Stimulated activated CD4-positive, alpha-beta T cell treated with anti-CD3 and anti-CD28 coated beads, Interleukin-15, amount 100 ng/mL, for 48 hours (primary cell): ENCODE measurements at regions not wholly inside any gene's neighbourhood (a gene's known extent, or its start where the extent isn't known, plus 50 kb on each side); places are given as distances from the start of the nearest gene placed in this dataset.

Experiments used
- DNase-seq, 2 donors: peaks; one replicate each; pipeline ENCODE4 v3.0.0-alpha.2; 2020; ENCODE audit warnings: low read depth in 2 of 2

GRCh38 chr1:36542962-36543515, 60.3 kb upstream of the CSF3R start:
- DNase-seq: no peak

- DNase-seq: no peak
Observed at GRCh38 chr1:36542024-36542961, 59.6 kb upstream of the CSF3R start.

- DNase-seq: no peak
Observed at GRCh38 chr1:36540056-36540455, 57.3 kb upstream of the CSF3R start.

- DNase-seq: no peak
Observed at GRCh38 chr1:36539526-36539925, 56.8 kb upstream of the CSF3R start.

GRCh38 chr1:36537991-36538390, 55.3 kb upstream of the CSF3R start:
- DNase-seq: no peak

GRCh38 chr1:36537190-36537768, 54.6 kb upstream of the CSF3R start:
- no peak for DNase-seq

GRCh38 chr1:36536727-36537126, 54.0 kb upstream of the CSF3R start:
- no peak for DNase-seq

GRCh38 chr1:36534711-36535412, 52.1 kb upstream of the CSF3R start:
- DNase-seq: no peak

- DNase-seq: no peak
Observed at GRCh38 chr1:36533897-36534296, 51.2 kb upstream of the CSF3R start.

- DNase-seq: no peak
Observed at GRCh38 chr1:36532810-36533401, 50.2 kb upstream of the CSF3R start.
